HUDEP-2 (cell line): ENCODE measurements at regions not wholly inside any gene's neighbourhood (a gene's known extent, or its start where the extent isn't known, plus 50 kb on each side); places are given as distances from the start of the nearest gene placed in this dataset.
"Not testable (repeated sequence)": the region's sequence is repeated elsewhere in the genome, so short reads cannot be mapped to it uniquely, and the experiment has no call there.

Experiments
- DNase-seq, 76 experiments: peaks; one replicate each; lab custom pipeline; 2025; ENCODE audit not compliant: unreplicated experiment in 76 of 76; lab: John Stamatoyannopoulos, UW

- DNase-seq = no peak
These were observed 1150.0 kb downstream of the FSCB start for GRCh38 chr14:43356979-43357545.

DNA sequence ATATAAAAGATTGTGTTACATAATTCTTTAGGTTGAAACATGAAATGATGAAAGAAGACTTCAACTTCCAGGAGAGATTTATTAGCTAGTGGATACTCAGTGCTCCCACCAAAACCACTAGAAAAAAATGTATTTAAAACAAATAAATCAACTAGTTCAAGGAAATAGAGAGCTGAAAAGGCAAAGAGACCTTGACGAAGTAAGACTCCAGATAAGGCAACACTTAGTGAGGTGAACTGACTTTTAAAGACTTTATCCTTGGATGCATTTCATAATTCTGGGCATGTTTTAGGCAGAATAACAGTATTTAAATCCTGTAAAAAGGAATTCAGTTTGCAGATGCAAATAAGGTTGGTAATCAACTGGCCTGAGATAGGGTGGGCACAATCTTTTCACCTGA lies 1150.7 kb downstream of the FSCB start:
- no peak for DNase-seq

DNA sequence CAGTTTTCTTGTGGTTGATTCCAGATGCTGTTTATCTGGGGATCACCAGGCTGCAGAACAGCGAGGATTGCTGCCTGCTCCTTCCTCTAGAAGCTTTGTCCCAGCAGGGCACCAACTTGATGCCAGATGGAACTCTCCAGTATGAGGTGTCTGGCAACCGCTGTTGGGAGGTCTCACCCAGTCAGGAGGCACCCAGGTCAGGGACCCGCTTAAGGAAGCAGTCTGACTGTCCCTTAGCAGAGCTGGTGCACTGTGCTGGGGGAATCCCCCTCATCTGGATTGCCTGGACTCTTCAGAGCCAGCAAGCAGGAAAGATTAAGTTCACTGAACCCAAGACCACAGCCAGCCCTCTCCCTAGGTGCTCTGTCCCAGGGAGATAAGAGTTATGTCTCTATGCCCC lies 1165.2 kb downstream of the FSCB start:
- DNase-seq = no peak

DNA sequence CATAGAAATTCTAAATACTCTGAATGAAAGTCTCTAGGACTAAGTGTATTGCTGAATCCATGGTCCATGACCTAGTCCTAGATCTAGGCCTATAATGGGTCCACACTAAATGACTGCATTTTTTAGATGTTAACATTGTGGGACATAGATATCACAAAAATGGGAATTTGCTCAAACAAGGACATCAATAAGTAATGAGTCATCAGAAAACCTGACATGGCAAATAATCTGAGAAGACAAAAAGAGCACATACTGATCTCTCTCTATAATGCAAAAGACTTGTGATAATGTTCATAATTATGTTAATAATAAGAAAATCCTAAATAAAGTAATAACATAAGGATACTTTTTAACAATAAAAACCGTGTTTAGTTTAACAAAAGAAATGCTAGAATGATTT lies 1168.4 kb downstream of the FSCB start:
- no peak for DNase-seq

DNA sequence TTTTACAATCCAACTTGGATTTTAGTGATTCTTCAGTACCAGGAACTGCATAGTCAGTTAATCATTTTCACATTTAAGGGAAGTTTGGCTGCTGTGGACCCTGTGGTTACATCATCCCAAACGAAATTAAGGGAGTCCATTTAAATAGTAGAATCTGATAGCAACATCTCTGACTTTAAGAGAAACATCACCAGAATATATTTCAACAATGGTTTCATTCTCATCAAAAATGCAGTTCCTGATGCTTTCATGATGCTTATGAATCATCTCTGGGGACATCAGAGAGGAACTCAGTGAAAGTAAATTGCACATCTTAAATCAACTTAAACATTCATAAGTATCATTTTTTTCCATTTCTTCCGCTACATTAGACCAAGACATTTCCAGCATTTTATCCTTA lies 1170.7 kb downstream of the FSCB start:
- DNase-seq = no peak

DNA sequence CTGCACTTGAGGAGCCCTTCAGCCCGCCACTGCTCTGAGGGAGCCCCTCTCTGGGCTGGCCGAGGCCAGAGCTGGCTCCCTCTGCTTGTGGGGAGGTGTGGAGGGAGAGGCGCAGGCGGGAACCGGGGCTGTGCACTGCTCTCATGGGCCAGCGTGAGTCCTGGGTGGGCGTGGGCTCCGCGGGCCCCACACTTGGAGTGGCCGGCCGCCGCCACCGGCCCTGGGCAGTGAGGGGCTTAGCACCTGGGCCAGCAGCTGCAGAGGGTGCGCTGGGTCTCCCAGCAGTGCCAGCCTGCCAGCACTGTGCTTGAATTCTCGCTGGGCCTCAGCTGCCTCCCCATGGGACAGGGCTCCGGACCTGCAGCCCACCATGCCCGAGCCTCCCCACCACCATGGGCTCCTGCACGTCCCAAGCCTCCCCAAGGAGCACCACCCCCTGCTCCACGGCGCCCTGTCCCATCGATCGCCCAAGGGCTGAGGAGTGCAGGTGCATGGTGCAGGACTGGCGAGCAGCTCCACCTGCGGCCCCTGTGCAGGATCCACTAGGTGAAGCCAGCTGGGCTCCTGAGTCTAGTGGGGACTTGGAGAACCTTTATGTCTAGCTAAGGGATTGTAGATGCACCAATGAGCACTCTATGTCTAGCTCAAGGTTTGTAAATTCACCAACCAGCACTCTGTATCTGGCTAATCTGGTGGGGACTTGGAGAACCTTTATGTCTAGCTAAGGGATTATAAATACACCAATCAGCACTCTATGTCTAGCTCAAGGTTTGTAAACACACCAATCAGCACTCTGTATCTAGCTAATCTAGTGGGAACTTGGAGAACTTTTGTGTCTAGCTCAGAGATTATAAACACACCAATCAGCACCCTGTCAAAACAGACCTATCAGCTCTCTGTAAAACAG lies 1180.3 kb downstream of the FSCB start:
- DNase-seq = not testable (repeated sequence)

- no peak for DNase-seq
These were observed 1190.7 kb downstream of the FSCB start for GRCh38 chr14:43316427-43316826.

DNA sequence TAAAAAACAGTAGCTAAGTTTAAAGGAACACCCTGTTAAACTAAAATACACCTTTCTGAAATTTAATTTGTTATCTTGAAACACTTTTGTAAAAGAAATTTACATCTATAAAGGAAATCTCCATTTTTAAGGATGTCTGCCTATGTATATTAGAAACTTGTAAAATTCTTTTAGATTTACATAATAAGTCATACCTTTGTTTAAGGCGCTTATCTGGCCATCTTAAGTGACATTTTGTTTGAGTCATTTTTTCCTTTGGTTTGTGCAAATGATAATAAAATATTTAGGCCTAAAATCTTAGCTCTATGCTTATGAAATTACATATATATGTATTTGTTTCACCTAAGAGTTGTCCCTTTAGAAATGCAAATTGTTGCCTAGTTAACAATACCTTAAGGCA lies 1193.4 kb downstream of the FSCB start:
- DNase-seq = peak in 14 of 76 experiments; percentile 3 to 70 (median 26)

GRCh38 chr14:43308421-43309110 lies 1198.5 kb downstream of the FSCB start:
- DNase-seq = no peak

DNA sequence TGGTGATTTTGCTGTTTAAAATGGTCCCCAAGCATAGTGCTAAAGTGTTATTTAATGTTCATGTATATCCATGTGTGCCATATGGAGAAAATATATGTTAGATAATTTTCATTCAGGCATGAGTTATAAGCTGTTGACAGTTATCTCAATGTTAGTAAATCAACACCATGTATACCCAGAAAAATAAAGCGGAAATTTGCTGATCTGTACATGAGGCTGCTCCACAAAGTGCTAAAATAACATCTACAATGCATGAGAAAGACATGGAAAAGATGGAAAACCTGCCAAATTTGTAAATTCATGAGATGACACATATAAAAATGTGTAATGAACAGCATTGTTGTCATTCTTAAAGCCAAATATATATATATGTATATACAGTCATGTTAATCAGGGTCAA lies 1199.2 kb downstream of the FSCB start:
- no peak for DNase-seq

DNA sequence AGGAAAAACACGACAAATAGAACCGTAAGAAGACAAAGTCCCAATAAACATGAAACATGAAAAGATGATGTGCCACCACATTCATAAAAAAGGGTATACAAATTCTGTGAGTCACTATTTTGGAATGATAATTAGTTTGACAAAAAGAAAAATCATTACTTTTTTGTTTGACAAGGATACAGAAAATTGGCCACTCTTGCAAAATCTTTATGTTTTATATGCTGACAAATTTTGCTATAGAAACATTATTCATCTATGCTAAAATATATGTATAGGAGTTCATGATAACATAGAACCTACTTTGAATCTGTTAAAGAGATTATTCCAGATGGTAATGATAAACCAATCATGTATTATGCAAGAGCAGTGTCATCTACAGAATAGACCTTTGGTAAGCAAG lies 1201.0 kb downstream of the FSCB start:
- no peak for DNase-seq

GRCh38 chr14:43297794-43298193 lies 1209.3 kb downstream of the FSCB start:
- DNase-seq = no peak

DNA sequence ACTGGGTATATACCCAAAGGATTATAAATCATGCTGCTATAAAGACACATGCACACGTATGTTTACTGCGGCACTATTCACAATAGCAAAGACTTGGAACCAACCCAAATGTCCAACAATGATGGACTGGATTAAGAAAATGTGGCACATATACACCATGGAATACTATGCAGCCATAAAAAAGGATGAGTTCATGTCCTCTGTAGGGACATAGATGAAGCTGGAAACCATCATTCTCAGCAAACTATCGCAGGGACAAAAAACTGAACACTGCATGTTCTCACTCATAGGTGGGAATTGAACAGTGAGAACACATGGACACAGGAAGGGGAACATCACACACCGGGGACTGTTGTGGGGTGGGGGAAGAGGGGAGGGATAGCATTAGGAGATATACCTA lies 1211.0 kb downstream of the FSCB start:
- DNase-seq = not testable (repeated sequence)

DNA sequence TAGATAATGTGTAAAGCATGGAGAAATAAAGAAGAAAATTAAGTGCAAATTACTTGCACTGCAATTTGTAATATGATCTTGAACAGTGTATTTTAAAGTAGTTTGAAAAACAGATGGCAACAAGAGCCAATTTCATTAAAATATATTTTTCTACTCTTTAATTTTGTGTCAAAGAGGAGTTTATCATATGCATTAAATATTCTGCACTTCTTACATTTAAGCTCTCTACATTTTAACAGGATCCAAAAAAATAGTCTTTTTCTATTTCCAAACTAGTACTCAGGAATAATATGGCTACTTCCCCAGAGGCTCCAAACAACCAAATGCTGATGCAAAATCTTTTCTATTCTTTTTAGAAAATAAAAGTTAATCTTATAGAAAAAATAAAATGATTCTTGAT lies 1221.5 kb downstream of the FSCB start:
- DNase-seq = no peak

DNA sequence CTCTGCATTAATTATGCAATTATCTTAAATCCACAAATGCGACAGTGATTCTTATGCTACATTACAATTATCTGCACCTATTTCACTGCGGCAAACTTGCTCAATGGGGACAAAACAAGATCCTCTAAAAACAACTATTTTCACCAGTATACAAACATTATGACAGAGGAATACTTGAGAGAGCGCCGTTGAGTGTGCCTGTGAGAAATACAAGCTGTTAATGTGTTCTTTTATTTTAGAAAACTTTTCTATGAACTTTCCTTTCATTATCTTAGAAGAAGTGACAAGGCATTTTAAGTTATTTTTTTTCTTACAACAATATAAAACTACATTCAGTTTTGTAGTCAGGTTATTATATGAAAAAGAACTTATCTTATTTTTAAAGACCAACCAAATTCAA lies 1247.0 kb downstream of the FSCB start:
- DNase-seq = no peak

GRCh38 chr14:43258396-43258795 lies 1248.7 kb downstream of the FSCB start:
- DNase-seq = no peak

DNA sequence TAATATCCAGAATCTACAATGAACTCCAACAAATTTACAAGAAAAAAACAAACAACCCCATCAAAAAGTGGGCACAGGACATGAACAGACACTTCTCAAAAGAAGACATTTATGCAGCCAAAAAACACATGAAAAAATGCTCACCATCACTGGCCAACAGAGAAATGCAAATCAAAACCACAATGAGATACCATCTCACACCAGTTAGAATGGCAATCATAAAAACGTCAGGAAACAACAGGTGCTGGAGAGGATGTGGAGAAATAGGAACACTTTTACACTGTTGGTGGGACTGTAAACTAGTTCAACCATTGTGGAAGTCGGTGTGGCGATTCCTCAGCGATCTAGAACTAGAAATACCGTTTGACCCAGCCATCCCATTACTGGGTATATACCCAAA lies 1250.1 kb downstream of the FSCB start:
- DNase-seq = not testable (repeated sequence)

GRCh38 chr14:43252866-43253265 lies 1254.2 kb downstream of the FSCB start:
- no peak for DNase-seq

DNA sequence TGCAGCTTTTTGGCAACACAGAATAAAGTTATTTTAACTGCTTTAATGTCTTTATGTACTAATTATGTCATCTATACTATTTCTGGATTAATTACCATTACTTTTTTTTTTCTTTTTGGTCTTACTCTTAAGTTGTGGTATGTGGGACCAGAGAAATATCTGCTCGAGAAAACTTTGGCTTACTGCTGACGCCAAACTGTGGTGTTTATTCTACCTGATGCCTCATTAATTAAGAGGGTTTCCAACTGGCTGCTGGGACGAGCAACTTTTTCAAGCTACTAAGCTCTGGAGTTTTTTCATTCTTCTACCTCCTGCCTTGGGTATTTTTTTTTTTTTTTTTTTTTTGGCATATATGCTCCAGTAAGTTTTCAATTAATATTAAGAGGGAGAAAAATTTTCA lies 1257.5 kb downstream of the FSCB start:
- DNase-seq = no peak

DNA sequence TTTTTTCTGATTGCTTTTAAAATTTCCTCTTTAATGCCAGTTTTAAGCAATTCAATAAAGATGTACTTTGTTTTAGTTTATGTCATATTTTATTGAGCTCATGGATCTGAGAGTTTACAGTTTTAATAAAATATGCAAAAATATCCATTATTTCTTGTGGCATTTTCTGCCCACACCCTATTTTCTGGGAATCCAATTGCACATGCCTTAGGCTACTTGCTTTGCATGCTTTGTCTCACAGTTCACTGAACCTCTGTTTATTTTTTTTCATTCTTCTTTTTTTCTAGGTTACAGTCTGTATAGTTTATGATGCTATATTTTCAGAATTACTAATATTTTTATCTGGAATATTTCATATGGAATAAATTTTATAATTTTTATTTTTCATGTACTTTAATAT lies 1258.0 kb downstream of the FSCB start:
- no peak for DNase-seq

- DNase-seq = no peak
These were observed 1259.2 kb downstream of the FSCB start for GRCh38 chr14:43247877-43248276.

DNA sequence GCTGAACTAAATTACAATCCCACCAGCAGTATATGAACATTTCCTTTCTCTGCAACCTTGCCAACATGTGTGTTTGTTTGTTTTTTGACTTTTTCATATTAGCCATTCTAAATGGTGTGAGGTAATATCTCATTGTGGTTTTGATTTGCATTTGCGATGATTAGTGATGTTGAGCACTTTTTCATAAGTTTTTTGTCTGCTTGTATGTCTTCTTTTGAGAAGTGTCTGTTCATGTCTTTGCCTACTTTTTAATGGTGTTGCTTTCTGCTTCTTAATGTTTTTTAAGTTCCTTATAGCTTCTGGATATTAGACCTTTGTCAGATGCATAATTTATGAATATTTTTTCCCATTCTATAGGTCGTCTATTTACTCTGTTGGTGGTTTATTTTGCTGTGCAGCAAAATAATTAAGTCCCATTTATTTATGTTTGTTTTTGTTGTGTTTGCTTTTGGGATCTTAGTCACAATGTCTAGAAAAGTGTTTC lies 1262.9 kb downstream of the FSCB start:
- no peak for DNase-seq
